NCI-H2227 (cell line): ENCODE measurements at regions not wholly inside any gene's neighbourhood (a gene's known extent, or its start where the extent isn't known, plus 50 kb on each side); places are given as distances from the start of the nearest gene placed in this dataset.

Experiments
- DNase-seq: peaks from one replicate; lab custom pipeline; 2025; ENCODE audit not compliant: unreplicated experiment; lab: John Stamatoyannopoulos, UW

- no peak for DNase-seq
Measured at GRCh38 chr10:4691301-4691700, 134.7 kb upstream of the AKR1E2 start.

GRCh38 chr10:4688601-4689000, 137.4 kb upstream of the AKR1E2 start:
- no peak for DNase-seq

- DNase-seq: no peak
Measured at GRCh38 chr10:4688168-4688567, 137.8 kb upstream of the AKR1E2 start.

- no peak for DNase-seq
Measured at GRCh38 chr10:4687397-4687796, 138.6 kb upstream of the AKR1E2 start.

GRCh38 chr10:4686644-4686996, 139.4 kb upstream of the AKR1E2 start:
- no peak for DNase-seq

- DNase-seq: no peak
Measured at GRCh38 chr10:4685904-4686643, 139.9 kb upstream of the AKR1E2 start.

- no peak for DNase-seq
Measured at GRCh38 chr10:4685491-4685890, 140.5 kb upstream of the AKR1E2 start.

GRCh38 chr10:4684434-4684833, 141.6 kb upstream of the AKR1E2 start:
- DNase-seq: no peak

- no peak for DNase-seq
Measured at GRCh38 chr10:4683838-4684237, 142.2 kb upstream of the AKR1E2 start.

GRCh38 chr10:4683137-4683536, 142.9 kb upstream of the AKR1E2 start:
- no peak for DNase-seq

GRCh38 chr10:4678951-4679671, 146.9 kb upstream of the AKR1E2 start:
- no peak for DNase-seq

GRCh38 chr10:4678023-4678950, 147.7 kb upstream of the AKR1E2 start:
- DNase-seq: no peak

GRCh38 chr10:4677296-4678021, 148.5 kb upstream of the AKR1E2 start:
- DNase-seq: no peak

- no peak for DNase-seq
Measured at GRCh38 chr10:4676566-4676965, 149.4 kb upstream of the AKR1E2 start.

GRCh38 chr10:4675808-4676207, 150.2 kb upstream of the AKR1E2 start:
- DNase-seq: no peak

- DNase-seq: no peak
Measured at GRCh38 chr10:4673279-4674040, 152.5 kb upstream of the AKR1E2 start.

GRCh38 chr10:4672201-4672600, 153.8 kb upstream of the AKR1E2 start:
- no peak for DNase-seq

GRCh38 chr10:4671451-4672145, 154.4 kb upstream of the AKR1E2 start:
- DNase-seq: no peak

GRCh38 chr10:4670737-4671136, 155.3 kb upstream of the AKR1E2 start:
- DNase-seq: no peak

GRCh38 chr10:4669585-4669984, 156.4 kb upstream of the AKR1E2 start:
- DNase-seq: no peak
